ENCODE measurements at regions not wholly inside any gene's neighbourhood (a gene's known extent, or its start where the extent isn't known, plus 50 kb on each side); places are given as distances from the start of the nearest gene placed in this dataset.

GRCh38 chr15:62428851-62429598 lies 263.9 kb upstream of the C2CD4B start:
- H3K9ac ChIP-seq: no peak overlapping the region
- no peak overlapping the region for H2AFZ ChIP-seq
- H3K27me3 ChIP-seq (ENCODE audit: control insufficient read depth, insufficient read depth, low read length): no peaks in the 10 kb centered on the region
- no peak overlapping the region for H3K27ac ChIP-seq
- no peaks in the 10 kb centered on the region for H3K4me1 ChIP-seq
- H3K9me3 ChIP-seq (ENCODE audit: control insufficient read depth, low read length): no peaks in the 10 kb centered on the region
- H3K4me3 ChIP-seq (ENCODE audit: low read depth, low read length): no peak overlapping the region
- no peak overlapping the region for H3K4me2 ChIP-seq (ENCODE audit: low read length)
- H3K36me3 ChIP-seq (ENCODE audit: control insufficient read depth, insufficient read depth, low read length): no peaks in the 10 kb centered on the region
- H3K79me2 ChIP-seq: no peaks in the 10 kb centered on the region
- TF ChIP-seq CTCF (IDR thresholded peaks at IDR 0.05): no peak

GRCh38 chr15:62430056-62430455 lies 265.0 kb upstream of the C2CD4B start:
- no peaks in the 10 kb centered on the region for H3K79me2 ChIP-seq
- TF ChIP-seq CTCF (IDR thresholded peaks at IDR 0.05): no peak
- H3K4me2 ChIP-seq (ENCODE audit: low read length): no peak overlapping the region
- H2AFZ ChIP-seq: no peak overlapping the region
- no peaks in the 10 kb centered on the region for H3K27me3 ChIP-seq (ENCODE audit: control insufficient read depth, insufficient read depth, low read length)
- no peak overlapping the region for H3K27ac ChIP-seq
- H3K9me3 ChIP-seq (ENCODE audit: control insufficient read depth, low read length): no peaks in the 10 kb centered on the region
- no peak overlapping the region for H3K4me3 ChIP-seq (ENCODE audit: low read depth, low read length)
- H3K36me3 ChIP-seq (ENCODE audit: control insufficient read depth, insufficient read depth, low read length): no peaks in the 10 kb centered on the region
- H3K9ac ChIP-seq: no peak overlapping the region
- H3K4me1 ChIP-seq: no peaks in the 10 kb centered on the region

- no peak overlapping the region for H3K27ac ChIP-seq
- H3K9me3 ChIP-seq (ENCODE audit: control insufficient read depth, low read length): no peaks in the 10 kb centered on the region
These were observed 265.5 kb upstream of the C2CD4B start for GRCh38 chr15:62430552-62430951.

GRCh38 chr15:62431008-62431797 lies 266.1 kb upstream of the C2CD4B start:
- no peaks in the 10 kb centered on the region for H3K79me2 ChIP-seq
- no peaks in the 10 kb centered on the region for H3K36me3 ChIP-seq (ENCODE audit: control insufficient read depth, insufficient read depth, low read length)
- TF ChIP-seq CTCF (IDR thresholded peaks at IDR 0.05): no peak
- no peak overlapping the region for H3K9ac ChIP-seq
- H3K27me3 ChIP-seq (ENCODE audit: control insufficient read depth, insufficient read depth, low read length): no peaks in the 10 kb centered on the region
- H3K4me1 ChIP-seq: no peaks in the 10 kb centered on the region
- H3K4me3 ChIP-seq (ENCODE audit: low read depth, low read length): no peak overlapping the region
- no peak overlapping the region for H3K4me2 ChIP-seq (ENCODE audit: low read length)
- no peak overlapping the region for H2AFZ ChIP-seq
- no peaks in the 10 kb centered on the region for H3K9me3 ChIP-seq (ENCODE audit: control insufficient read depth, low read length)
- H3K27ac ChIP-seq: no peak overlapping the region

More at GRCh38 chr15:62430552-62430951, 265.5 kb upstream of the C2CD4B start:
- Histone ChIP-seq H3K4me1 (no peaks in the 10 kb centered on the region), H3K4me2 (ENCODE audit: low read length) (no peak overlapping the region), H3K4me3 (ENCODE audit: low read depth, low read length) (no peak overlapping the region), H3K27me3 (ENCODE audit: control insufficient read depth, insufficient read depth, low read length) (no peaks in the 10 kb centered on the region), H3K9ac (no peak overlapping the region), H3K79me2 (no peaks in the 10 kb centered on the region), H2AFZ (no peak overlapping the region), H3K36me3 (ENCODE audit: control insufficient read depth, insufficient read depth, low read length) (no peaks in the 10 kb centered on the region)
- no peak for TF ChIP-seq CTCF (IDR thresholded peaks at IDR 0.05)
